ENCODE measurements at regions not wholly inside any gene's neighbourhood (a gene's known extent, or its start where the extent isn't known, plus 50 kb on each side); places are given as distances from the start of the nearest gene placed in this dataset.

GRCh38 chr2:60067006-60067405 is 486.4 kb downstream of the BCL11A start:
- DNase-seq (ENCODE audit: low read depth in 4 of 4, low spot score in 1 of 4), result no peak

- no peak for DNase-seq (ENCODE audit: low read depth in 4 of 4, low spot score in 1 of 4)
Observed at GRCh38 chr2:60066096-60066839, 487.2 kb downstream of the BCL11A start.

GRCh38 chr2:60064687-60065389 is 488.6 kb downstream of the BCL11A start:
- DNase-seq (ENCODE audit: low read depth in 4 of 4, low spot score in 1 of 4), result no peak

- DNase-seq (ENCODE audit: low read depth in 4 of 4, low spot score in 1 of 4), result no peak
Observed at GRCh38 chr2:60058781-60059180, 494.7 kb downstream of the BCL11A start.

- DNase-seq (ENCODE audit: low read depth in 4 of 4, low spot score in 1 of 4), result no peak
Observed at GRCh38 chr2:60054571-60055340, 498.7 kb downstream of the BCL11A start.

- DNase-seq (ENCODE audit: low read depth in 4 of 4, low spot score in 1 of 4), result no peak
Observed at GRCh38 chr2:60053791-60054190, 499.7 kb downstream of the BCL11A start.

- DNase-seq (ENCODE audit: low read depth in 4 of 4, low spot score in 1 of 4), result no peak
Observed at GRCh38 chr2:60052601-60053000, 500.9 kb downstream of the BCL11A start.

- DNase-seq (ENCODE audit: low read depth in 4 of 4, low spot score in 1 of 4), result no peak
Observed at GRCh38 chr2:60051991-60052390, 501.5 kb downstream of the BCL11A start.

GRCh38 chr2:60047944-60048525 is 505.4 kb downstream of the BCL11A start:
- no peak for DNase-seq (ENCODE audit: low read depth in 4 of 4, low spot score in 1 of 4)

- DNase-seq (ENCODE audit: low read depth in 4 of 4, low spot score in 1 of 4), result no peak
Observed at GRCh38 chr2:60047347-60047746, 506.1 kb downstream of the BCL11A start.

GRCh38 chr2:60046529-60046928 is 506.9 kb downstream of the BCL11A start:
- no peak for DNase-seq (ENCODE audit: low read depth in 4 of 4, low spot score in 1 of 4)

- no peak for DNase-seq (ENCODE audit: low read depth in 4 of 4, low spot score in 1 of 4)
Observed at GRCh38 chr2:60045456-60045855, 508.0 kb downstream of the BCL11A start.

GRCh38 chr2:60044484-60044883 is 509.0 kb downstream of the BCL11A start:
- DNase-seq (ENCODE audit: low read depth in 4 of 4, low spot score in 1 of 4), result no peak

GRCh38 chr2:60042023-60042422 is 511.4 kb downstream of the BCL11A start:
- no peak for DNase-seq (ENCODE audit: low read depth in 4 of 4, low spot score in 1 of 4)

GRCh38 chr2:60033325-60033724 is 520.1 kb downstream of the BCL11A start:
- no peak for DNase-seq (ENCODE audit: low read depth in 4 of 4, low spot score in 1 of 4)

- no peak for DNase-seq (ENCODE audit: low read depth in 4 of 4, low spot score in 1 of 4)
Observed at GRCh38 chr2:60029566-60029883, 523.9 kb downstream of the BCL11A start.

GRCh38 chr2:60028849-60029565 is 524.4 kb downstream of the BCL11A start:
- no peak for DNase-seq (ENCODE audit: low read depth in 4 of 4, low spot score in 1 of 4)

- no peak for DNase-seq (ENCODE audit: low read depth in 4 of 4, low spot score in 1 of 4)
Observed at GRCh38 chr2:60025496-60025895, 528.0 kb downstream of the BCL11A start.

- DNase-seq (ENCODE audit: low read depth in 4 of 4, low spot score in 1 of 4), result no peak
Observed at GRCh38 chr2:60023256-60023985, 530.0 kb downstream of the BCL11A start.

GRCh38 chr2:60007671-60008070 is 545.8 kb downstream of the BCL11A start:
- DNase-seq (ENCODE audit: low read depth in 4 of 4, low spot score in 1 of 4), result no peak

Measured in stimulated activated CD4-positive, alpha-beta T cell treated with anti-CD3 and anti-CD28 coated beads, Interleukin-1b, Interleukin-23, amount 100 ng/mL, for 24 hours (primary cell).